HCT116 (cell line): ENCODE measurements at regions not wholly inside any gene's neighbourhood (a gene's known extent, or its start where the extent isn't known, plus 50 kb on each side); places are given as distances from the start of the nearest gene placed in this dataset.

Source experiments
- ATAC-seq: fragments of 200-7000 bp; cut with Tn5 transposase; 2 replicates; pipeline ENCODE4 v1.9.1; 2020; ENCODE audit warnings: mild to moderate bottlenecking, moderate library complexity
- BruUV-seq: library from RNA; stranded (reverse); fragments of 400-500 nt; replicated peaks from 2 replicates; lab custom pipeline; 2021; lab: Mats Ljungman, UMichigan
- CTCF ChIA-PET: fragments of 300-600 bp; sonication (Branson Sonifier 250); formaldehyde crosslinking; loops from one replicate; lab custom pipeline; 2021; ENCODE audit warnings: antibody characterized with exemption; lab: Charles Lee
- POLR2A ChIA-PET: fragments of 300-600, 350-600 bp; sonication (Branson Sonifier 250); formaldehyde crosslinking; loops from one replicate; lab custom pipeline; 2021; ENCODE audit warnings: antibody characterized with exemption; lab: Charles Lee
- RAD21 ChIA-PET, 2 experiments: fragments of 300-600 bp; sonication (Branson Sonifier 250); formaldehyde crosslinking; loops; one replicate each; lab custom pipeline; 2023; ENCODE audit warnings: low total read pairs in 2 of 2; ENCODE audit not compliant: uncharacterized antibody in 2 of 2, unreplicated experiment in 2 of 2, low non-redundant PET in 1 of 2; lab: Charles Lee
- DNase-seq: peaks from one replicate; pipeline ENCODE4 v3.0.0-alpha.2; 2010; ENCODE audit warnings: low read depth, low spot score
- H2AFZ ChIP-seq: fragments of 200-600 bp; shearing (Covaris generic), sonication (generic); 2 replicates; pipeline ENCODE4 v1.6.1; 2017; ENCODE audit warnings: low read depth, mixed run types, mixed read lengths, antibody characterized with exemption, low read length; ENCODE audit not compliant: poor library complexity, severe bottlenecking
- H3K27ac ChIP-seq: 2 replicates; pipeline ENCODE4 v1.5.1; 2012; ENCODE audit warnings: low read depth, low read length
- H3K27me3 ChIP-seq: fragments of 200-600 bp; sonication (generic); 2 replicates; pipeline ENCODE4 v1.6.1; 2016; ENCODE audit warnings: mixed run types, low read length, mixed read lengths; ENCODE audit not compliant: insufficient read depth
- H3K36me3 ChIP-seq, 2 experiments: fragments of 200-500 bp in 1 of 2; fragments of 200-600 bp in 1 of 2; sonication (Bioruptor generic) in 1 of 2; sonication (generic) in 1 of 2; 2 replicates each; pipeline versions ENCODE4 v1.5.1 to v1.6.1; 2014 to 2016; ENCODE audit warnings: low read length in 2 of 2, inconsistent platforms in 1 of 2, mixed read lengths in 1 of 2, mixed run types in 1 of 2; ENCODE audit not compliant: insufficient read depth in 2 of 2, control insufficient read depth in 1 of 2
- H3K4me1 ChIP-seq, 2 experiments: fragments of 200-600 bp in 1 of 2; sonication (generic) in 1 of 2; 2 replicates each; pipeline versions ENCODE4 v1.5.1 to v1.6.1; 2012 to 2017; ENCODE audit warnings: low read length in 2 of 2, inconsistent platforms in 1 of 2, mild to moderate bottlenecking in 1 of 2, mixed read lengths in 1 of 2, mixed run types in 1 of 2, moderate library complexity in 1 of 2; ENCODE audit not compliant: insufficient read depth in 2 of 2, control insufficient read depth in 1 of 2
- H3K4me2 ChIP-seq: fragments of 200-600 bp; sonication (generic); 2 replicates; pipeline ENCODE4 v1.6.1; 2017; ENCODE audit warnings: mixed run types, low read length, mixed read lengths
- H3K4me3 ChIP-seq, 2 experiments: fragments of 200-600 bp in 1 of 2; sonication (generic) in 1 of 2; replicated peaks in 1 of 2; 2 replicates each; pipeline ENCODE4 v1.5.1; 2011 to 2016; ENCODE audit warnings: low read length in 2 of 2, control low read depth in 1 of 2, low read depth in 1 of 2, mild to moderate bottlenecking in 1 of 2, mixed read lengths in 1 of 2, mixed run types in 1 of 2
- H3K79me2 ChIP-seq: fragments of 200-600 bp; sonication (generic); 2 replicates; pipeline ENCODE4 v1.6.1; 2017; ENCODE audit warnings: mild to moderate bottlenecking, mixed run types, low read length, moderate library complexity, mixed read lengths; ENCODE audit not compliant: insufficient read depth
- H3K9ac ChIP-seq: fragments of 200-600 bp; sonication (generic); 2 replicates; pipeline ENCODE4 v1.6.1; 2016; ENCODE audit warnings: low read length, mixed read lengths
- H3K9me2 ChIP-seq: fragments of 200-600 bp; sonication (generic), shearing (Covaris generic); 2 replicates; pipeline ENCODE4 v1.6.1; 2017; ENCODE audit warnings: mixed run types, mild to moderate bottlenecking, moderate library complexity; ENCODE audit not compliant: insufficient read depth
- H3K9me3 ChIP-seq, 2 experiments: fragments of 200-500 bp in 1 of 2; fragments of 200-600 bp in 1 of 2; sonication (Bioruptor generic) in 1 of 2; sonication (generic) in 1 of 2; 2 replicates each; pipeline ENCODE4 v1.6.1; 2014 to 2017; ENCODE audit warnings: low read length in 2 of 2, mixed read lengths in 2 of 2, inconsistent platforms in 1 of 2, low read depth in 1 of 2, mild to moderate bottlenecking in 1 of 2, mixed run types in 1 of 2, moderate library complexity in 1 of 2; ENCODE audit not compliant: control insufficient read depth in 1 of 2, insufficient read depth in 1 of 2
- H4K20me1 ChIP-seq: fragments of 200-600 bp; sonication (generic), shearing (Covaris generic); 2 replicates; pipeline ENCODE4 v1.6.1; 2017; ENCODE audit warnings: mixed run types, mild to moderate bottlenecking, moderate library complexity; ENCODE audit not compliant: insufficient read depth
- CEBPB ChIP-seq: IDR thresholded peaks from 2 replicates; pipeline ENCODE4 v1.6.1; 2012; ENCODE audit warnings: low read depth
- CTCF ChIP-seq, 3 experiments: fragments of 200-600 bp in 1 of 3; sonication (generic) in 1 of 3; IDR thresholded peaks in 2 of 3; conservative IDR thresholded peaks in 1 of 3; 2 replicates each; pipeline ENCODE4 v1.5.1; 2012 to 2017; ENCODE audit warnings: low read depth in 2 of 3, low read length in 2 of 3, antibody characterized with exemption in 1 of 3, borderline replicate concordance in 1 of 3, control low read depth in 1 of 3, mild to moderate bottlenecking in 1 of 3, mixed read lengths in 1 of 3, mixed run types in 1 of 3, moderate library complexity in 1 of 3; ENCODE audit not compliant: insufficient read depth in 1 of 3
- EGR1 ChIP-seq: IDR thresholded peaks from 2 replicates; pipeline ENCODE4 v1.6.1; 2012; ENCODE audit warnings: low read depth
- EZH2 ChIP-seq: fragments of 200-600 bp; sonication (generic); IDR thresholded peaks from 2 replicates; pipeline ENCODE4 v1.6.1; 2017; ENCODE audit warnings: antibody characterized with exemption, mixed run types
- EZH2phosphoT487 ChIP-seq: fragments of 200-600 bp; IDR thresholded peaks from 2 replicates; pipeline ENCODE4 v1.6.1; 2018; ENCODE audit warnings: antibody characterized with exemption, borderline replicate concordance
- FOSL1 ChIP-seq: IDR thresholded peaks from 2 replicates; pipeline ENCODE4 v1.6.1; 2012; ENCODE audit warnings: low read depth
- JUND ChIP-seq: IDR thresholded peaks from 2 replicates; pipeline ENCODE4 v1.6.1; 2012
- POLR2A ChIP-seq: IDR thresholded peaks from 2 replicates; pipeline ENCODE4 v1.7.0; 2011; ENCODE audit warnings: borderline replicate concordance; ENCODE audit not compliant: insufficient read depth, insufficient read length; ENCODE audit errors: extremely low read depth
- RAD21 ChIP-seq: IDR thresholded peaks from 2 replicates; pipeline ENCODE4 v1.6.1; 2012; ENCODE audit warnings: low read depth, mild to moderate bottlenecking
- SIN3A ChIP-seq: IDR thresholded peaks from 2 replicates; pipeline ENCODE4 v1.6.1; 2012; ENCODE audit warnings: low read depth
- SP1 ChIP-seq: IDR thresholded peaks from 2 replicates; pipeline ENCODE4 v1.6.1; 2012; ENCODE audit warnings: low read depth
- TCF7L2 ChIP-seq: IDR thresholded peaks from 2 replicates; pipeline ENCODE4 v1.7.0; 2011; ENCODE audit warnings: borderline replicate concordance, inconsistent platforms; ENCODE audit not compliant: insufficient read depth, insufficient read length; ENCODE audit errors: extremely low read depth
- ZFX ChIP-seq: fragments of 450-650 bp; IDR thresholded peaks from 2 replicates; pipeline ENCODE4 v1.6.1; 2017
- intact Hi-C: fragments of 100-400 bp; cut with micrococcal nuclease; formaldehyde crosslinking; loops from 2 replicates; pipeline ENCODE4 v1.10.0; 2022
- TF ChIP-seq, protein P1 (sequence below): IDR thresholded peaks from 2 replicates; pipeline ENCODE4 v1.6.1; 2012
- TF ChIP-seq, protein P2 (sequence below): IDR thresholded peaks from 2 replicates; pipeline ENCODE4 v1.6.1; 2011; ENCODE audit warnings: mild to moderate bottlenecking, low read length, moderate library complexity; ENCODE audit not compliant: insufficient replicate concordance; ENCODE audit errors: extremely low read depth

GRCh38 chr12:76189851-76190250 lies 105.4 kb upstream of the NAP1L1 start:
- Histone ChIP-seq H3K9me2 (no peaks in the 10 kb centered on the region), H2AFZ (no peak overlapping the region), H3K9me3 (no peaks in the 10 kb centered on the region), H3K36me3 (no peaks in the 10 kb centered on the region), H3K4me2 (no peak overlapping the region), H4K20me1 (no peaks in the 10 kb centered on the region), H3K27ac (no peak overlapping the region), H3K4me3 (no peak overlapping the region), H3K79me2 (no peaks in the 10 kb centered on the region), H3K9ac (no peak overlapping the region), H3K4me1 (no peaks in the 10 kb centered on the region), H3K27me3 (no peaks in the 10 kb centered on the region)
- ATAC-seq (no peak), DNase-seq (no peak)
- ChIA-PET CTCF (no interaction called here), POLR2A (no interaction called here), RAD21 (no interaction called here)
- no peak for TF ChIP-seq RAD21
- TF ChIP-seq SIN3A = no peak
- TF ChIP-seq, protein P1, sequence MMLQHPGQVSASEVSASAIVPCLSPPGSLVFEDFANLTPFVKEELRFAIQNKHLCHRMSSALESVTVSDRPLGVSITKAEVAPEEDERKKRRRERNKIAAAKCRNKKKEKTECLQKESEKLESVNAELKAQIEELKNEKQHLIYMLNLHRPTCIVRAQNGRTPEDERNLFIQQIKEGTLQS = no peak
- TF ChIP-seq CEBPB = no peak
- no peak for TF ChIP-seq EZH2
- no peak for TF ChIP-seq TCF7L2
- TF ChIP-seq FOSL1 = no peak
- TF ChIP-seq EGR1 = no peak
- no peak for TF ChIP-seq SP1
- intact Hi-C loops = no loop called here
- BruUV-seq = no TSS peak

- RAD21 ChIA-PET = no interaction called here
- no peak overlapping the region for H3K4me3 ChIP-seq
- H3K9me3 ChIP-seq = no peaks in the 10 kb centered on the region
- no peak for DNase-seq
- no peaks in the 10 kb centered on the region for H3K36me3 ChIP-seq
- H4K20me1 ChIP-seq = no peaks in the 10 kb centered on the region
- H3K4me1 ChIP-seq = peaks cover 0 to 14% of the 10 kb centered on the region in 2 experiments; a peak in 3 of 4 replicates
- no peak overlapping the region for H3K4me2 ChIP-seq
- H3K27me3 ChIP-seq = no peaks in the 10 kb centered on the region
- no peak overlapping the region for H3K27ac ChIP-seq
- BruUV-seq = no TSS peak
- H3K79me2 ChIP-seq = no peaks in the 10 kb centered on the region
- no peaks in the 10 kb centered on the region for H3K9me2 ChIP-seq
- intact Hi-C loops = no loop called here
- no peak for ATAC-seq
- no peak overlapping the region for H2AFZ ChIP-seq
- POLR2A ChIA-PET = no interaction called here
- CTCF ChIA-PET = no interaction called here
- H3K9ac ChIP-seq = no peak overlapping the region
- TF ChIP-seq ZFX (no peak), CTCF (IDR thresholded peaks at IDR 0.05 in 2 of 3, conservative IDR thresholded peaks at IDR 0.05 in 1 of 3; ENCODE audit: borderline replicate concordance in 1 of 3, insufficient read depth in 1 of 3, low read depth in 2 of 3, low read length in 2 of 3) (no peak), POLR2A (no peak), SIN3A (no peak), EZH2 (no peak), TCF7L2 (no peak), RAD21 (no peak), JUND (no peak), EZH2phosphoT487 (no peak)
- TF ChIP-seq, protein P2, sequence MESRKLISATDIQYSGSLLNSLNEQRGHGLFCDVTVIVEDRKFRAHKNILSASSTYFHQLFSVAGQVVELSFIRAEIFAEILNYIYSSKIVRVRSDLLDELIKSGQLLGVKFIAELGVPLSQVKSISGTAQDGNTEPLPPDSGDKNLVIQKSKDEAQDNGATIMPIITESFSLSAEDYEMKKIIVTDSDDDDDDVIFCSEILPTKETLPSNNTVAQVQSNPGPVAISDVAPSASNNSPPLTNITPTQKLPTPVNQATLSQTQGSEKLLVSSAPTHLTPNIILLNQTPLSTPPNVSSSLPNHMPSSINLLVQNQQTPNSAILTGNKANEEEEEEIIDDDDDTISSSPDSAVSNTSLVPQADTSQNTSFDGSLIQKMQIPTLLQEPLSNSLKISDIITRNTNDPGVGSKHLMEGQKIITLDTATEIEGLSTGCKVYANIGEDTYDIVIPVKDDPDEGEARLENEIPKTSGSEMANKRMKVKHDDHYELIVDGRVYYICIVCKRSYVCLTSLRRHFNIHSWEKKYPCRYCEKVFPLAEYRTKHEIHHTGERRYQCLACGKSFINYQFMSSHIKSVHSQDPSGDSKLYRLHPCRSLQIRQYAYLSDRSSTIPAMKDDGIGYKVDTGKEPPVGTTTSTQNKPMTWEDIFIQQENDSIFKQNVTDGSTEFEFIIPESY = no peak
Measured at GRCh38 chr12:76187177-76187576, 102.7 kb upstream of the NAP1L1 start.
